ENCODE measurements at regions not wholly inside any gene's neighbourhood (a gene's known extent, or its start where the extent isn't known, plus 50 kb on each side); places are given as distances from the start of the nearest gene placed in this dataset.

- Histone ChIP-seq H3K27ac (no peak overlapping the region), H3K9me3 (no peaks in the 10 kb centered on the region), H3K36me3 (no peaks in the 10 kb centered on the region), H3K4me3 (no peak overlapping the region), H3K27me3 (no peaks in the 10 kb centered on the region), H3K4me1 (no peaks in the 10 kb centered on the region)
- DNase-seq, result no peak
- in situ Hi-C loops (cut with MboI; ENCODE audit: low sequenced_read_pairs in 4 of 4) (no loop called here), intact Hi-C loops (cut with DNase I; ENCODE audit: low total_unique reads) (no loop called here)
- no peak for ATAC-seq
- TF ChIP-seq CTCF (IDR thresholded peaks at IDR 0.05 in 4 of 5, conservative IDR thresholded peaks at IDR 0.05 in 1 of 5) (no peak), POLR2A (IDR thresholded peaks at IDR 0.05) (no peak)
These were observed 186.1 kb upstream of the LNX1 start for GRCh38 chr4:53777244-53777984.

GRCh38 chr4:53776141-53776540 is 184.9 kb upstream of the LNX1 start:
- no peak for TF ChIP-seq POLR2A (IDR thresholded peaks at IDR 0.05)
- TF ChIP-seq CTCF (IDR thresholded peaks at IDR 0.05 in 4 of 5, conservative IDR thresholded peaks at IDR 0.05 in 1 of 5), result no peak
- no peaks in the 10 kb centered on the region for H3K36me3 ChIP-seq
- no peak for ATAC-seq
- H3K4me1 ChIP-seq, result no peaks in the 10 kb centered on the region
- no peaks in the 10 kb centered on the region for H3K27me3 ChIP-seq
- DNase-seq, result no peak
- H3K4me3 ChIP-seq, result no peak overlapping the region
- no peaks in the 10 kb centered on the region for H3K9me3 ChIP-seq
- in situ Hi-C loops (cut with MboI; ENCODE audit: low sequenced_read_pairs in 4 of 4), result no loop called here
- intact Hi-C loops (cut with DNase I; ENCODE audit: low total_unique reads), result no loop called here
- no peak overlapping the region for H3K27ac ChIP-seq

- Histone ChIP-seq H3K4me3 (no peak overlapping the region), H3K27me3 (no peaks in the 10 kb centered on the region), H3K4me1 (no peaks in the 10 kb centered on the region), H3K27ac (no peak overlapping the region), H3K36me3 (no peaks in the 10 kb centered on the region), H3K9me3 (no peaks in the 10 kb centered on the region)
- intact Hi-C loops (cut with DNase I; ENCODE audit: low total_unique reads) (no loop called here), in situ Hi-C loops (cut with MboI; ENCODE audit: low sequenced_read_pairs in 4 of 4) (no loop called here)
- no peak for DNase-seq
- TF ChIP-seq POLR2A (IDR thresholded peaks at IDR 0.05) (no peak), CTCF (IDR thresholded peaks at IDR 0.05 in 4 of 5, conservative IDR thresholded peaks at IDR 0.05 in 1 of 5) (no peak)
- no peak for ATAC-seq
These were observed 184.1 kb upstream of the LNX1 start for GRCh38 chr4:53775381-53775780.

GRCh38 chr4:53771326-53771725 is 180.0 kb upstream of the LNX1 start:
- intact Hi-C loops (cut with DNase I; ENCODE audit: low total_unique reads) (no loop called here), in situ Hi-C loops (cut with MboI; ENCODE audit: low sequenced_read_pairs in 4 of 4) (no loop called here)
- H3K9me3 ChIP-seq, result no peaks in the 10 kb centered on the region
- DNase-seq, result no peak
- H3K36me3 ChIP-seq, result no peaks in the 10 kb centered on the region
- TF ChIP-seq CTCF (IDR thresholded peaks at IDR 0.05 in 4 of 5, conservative IDR thresholded peaks at IDR 0.05 in 1 of 5) (no peak), POLR2A (IDR thresholded peaks at IDR 0.05) (no peak)
- no peak overlapping the region for H3K4me3 ChIP-seq
- no peak overlapping the region for H3K27ac ChIP-seq
- no peaks in the 10 kb centered on the region for H3K4me1 ChIP-seq
- H3K27me3 ChIP-seq, result no peaks in the 10 kb centered on the region
- ATAC-seq, result no peak

GRCh38 chr4:53767482-53767881 is 176.2 kb upstream of the LNX1 start:
- H3K9me3 ChIP-seq, result no peaks in the 10 kb centered on the region
- H3K4me3 ChIP-seq, result no peak overlapping the region
- TF ChIP-seq POLR2A (IDR thresholded peaks at IDR 0.05) (no peak), CTCF (IDR thresholded peaks at IDR 0.05 in 4 of 5, conservative IDR thresholded peaks at IDR 0.05 in 1 of 5) (no peak)
- DNase-seq (no peak), ATAC-seq (no peak)
- no peak overlapping the region for H3K27ac ChIP-seq
- intact Hi-C loops (cut with DNase I; ENCODE audit: low total_unique reads), result no loop called here
- no peaks in the 10 kb centered on the region for H3K36me3 ChIP-seq
- no peaks in the 10 kb centered on the region for H3K4me1 ChIP-seq
- in situ Hi-C loops (cut with MboI; ENCODE audit: low sequenced_read_pairs in 4 of 4), result no loop called here
- H3K27me3 ChIP-seq, result no peaks in the 10 kb centered on the region

All from gastrocnemius medialis (tissue), 4 donors.